ENCODE measurements at regions not wholly inside any gene's neighbourhood (a gene's known extent, or its start where the extent isn't known, plus 50 kb on each side); places are given as distances from the start of the nearest gene placed in this dataset.

- TF ChIP-seq POLR2A (IDR thresholded peaks at IDR 0.05; ENCODE audit: extremely low read depth, insufficient read length), result no peak
- no peak for TF ChIP-seq MYC (IDR thresholded peaks at IDR 0.05; ENCODE audit: low read depth, low read length)
- no peak for TF ChIP-seq MAX (IDR thresholded peaks at IDR 0.05; ENCODE audit: low read depth, low read length)
- TF ChIP-seq CTCF (IDR thresholded peaks at IDR 0.05; ENCODE audit: low read depth, low read length), result no peak
- no peak overlapping the region for H3K4me3 ChIP-seq (ENCODE audit: low read depth, low read length)
- no peak for DNase-seq (ENCODE audit: low read depth)
These were observed 64.9 kb upstream of the KLHL25 start for GRCh38 chr15:85859671-85860070.

DNA sequence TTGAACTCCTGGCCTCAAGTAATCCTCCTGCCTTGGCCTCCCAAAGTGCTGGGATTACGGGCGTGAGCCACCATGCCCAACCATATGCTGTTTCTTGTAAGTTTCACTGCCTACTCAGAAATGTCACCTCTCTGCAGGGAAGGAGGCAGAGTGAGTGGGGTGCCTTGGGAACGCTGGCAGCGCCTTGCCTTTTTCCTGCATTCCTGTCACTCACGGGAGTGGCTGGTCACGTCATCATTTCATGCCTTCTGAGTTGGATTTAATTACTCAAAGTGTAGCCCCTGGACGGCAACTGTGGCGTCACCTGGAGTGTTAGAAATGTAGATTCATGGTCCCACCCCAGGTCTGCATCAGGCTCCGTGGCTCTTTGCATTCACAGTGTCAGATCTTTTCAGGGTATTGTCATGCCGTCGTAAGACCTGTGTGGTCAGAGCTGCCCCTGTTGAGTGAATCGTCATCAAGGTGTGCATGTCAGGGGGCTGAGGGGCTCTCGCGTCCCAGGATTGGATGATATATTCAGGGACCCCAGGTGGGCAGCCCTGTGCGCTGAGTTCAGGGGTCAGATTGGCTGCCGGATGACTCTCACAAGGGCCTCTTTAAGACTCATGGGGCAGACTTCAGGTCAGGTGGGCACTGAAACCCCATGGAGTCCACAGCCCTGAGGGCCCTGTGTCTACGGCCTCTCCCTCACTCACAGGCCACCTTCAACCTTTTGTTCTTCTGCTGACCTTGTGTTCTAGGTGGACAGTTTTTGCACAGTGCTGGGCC, 65.9 kb upstream of the KLHL25 start:
- H3K4me3 ChIP-seq (ENCODE audit: low read depth, low read length), result no peak overlapping the region
- TF ChIP-seq CTCF (IDR thresholded peaks at IDR 0.05; ENCODE audit: low read depth, low read length) (no peak), MAX (IDR thresholded peaks at IDR 0.05; ENCODE audit: low read depth, low read length) (no peak), MYC (IDR thresholded peaks at IDR 0.05; ENCODE audit: low read depth, low read length) (no peak), POLR2A (IDR thresholded peaks at IDR 0.05; ENCODE audit: extremely low read depth, insufficient read length) (no peak)
- DNase-seq (ENCODE audit: low read depth), result no peak

GRCh38 chr15:85865070-85865684, 70.5 kb upstream of the KLHL25 start:
- peak; percentile 74 for TF ChIP-seq CTCF (IDR thresholded peaks at IDR 0.05; ENCODE audit: low read depth, low read length)
- TF ChIP-seq POLR2A (IDR thresholded peaks at IDR 0.05; ENCODE audit: extremely low read depth, insufficient read length), result no peak
- H3K4me3 ChIP-seq (ENCODE audit: low read depth, low read length), result no peak overlapping the region
- peak; percentile 56 for DNase-seq (ENCODE audit: low read depth)

GRCh38 chr15:85867250-85867649, 72.5 kb upstream of the KLHL25 start:
- H3K4me3 ChIP-seq (ENCODE audit: low read depth, low read length), result no peak overlapping the region
- no peak for DNase-seq (ENCODE audit: low read depth)
- TF ChIP-seq POLR2A (IDR thresholded peaks at IDR 0.05; ENCODE audit: extremely low read depth, insufficient read length) (no peak), MAX (IDR thresholded peaks at IDR 0.05; ENCODE audit: low read depth, low read length) (no peak), MYC (IDR thresholded peaks at IDR 0.05; ENCODE audit: low read depth, low read length) (no peak), CTCF (IDR thresholded peaks at IDR 0.05; ENCODE audit: low read depth, low read length) (no peak)

DNA sequence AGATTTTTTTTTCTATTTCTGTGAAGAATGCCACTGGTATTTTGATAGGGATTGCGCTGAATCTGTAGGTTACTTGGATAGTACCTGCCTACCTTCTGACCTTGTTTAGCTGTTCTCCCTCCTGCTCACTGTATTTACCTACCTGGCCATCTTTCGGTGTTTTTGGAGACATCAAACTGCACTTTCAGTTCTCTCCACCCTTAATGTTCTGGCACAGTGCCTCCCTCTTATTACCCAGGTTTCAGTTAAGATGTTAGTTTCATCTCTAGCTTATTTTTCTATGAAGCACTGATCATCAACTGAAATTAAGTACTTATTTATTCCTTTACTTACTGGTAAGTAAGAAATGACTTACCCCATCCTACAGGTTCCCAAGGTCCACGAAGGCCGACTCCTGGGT, 74.4 kb upstream of the KLHL25 start:
- no peak for DNase-seq (ENCODE audit: low read depth)
- no peak overlapping the region for H3K4me3 ChIP-seq (ENCODE audit: low read depth, low read length)
- TF ChIP-seq MYC (IDR thresholded peaks at IDR 0.05; ENCODE audit: low read depth, low read length), result no peak
- TF ChIP-seq POLR2A (IDR thresholded peaks at IDR 0.05; ENCODE audit: extremely low read depth, insufficient read length), result no peak
- no peak for TF ChIP-seq MAX (IDR thresholded peaks at IDR 0.05; ENCODE audit: low read depth, low read length)
- no peak for TF ChIP-seq CTCF (IDR thresholded peaks at IDR 0.05; ENCODE audit: low read depth, low read length)
